ENCODE measurements at regions not wholly inside any gene's neighbourhood (a gene's known extent, or its start where the extent isn't known, plus 50 kb on each side); places are given as distances from the start of the nearest gene placed in this dataset.

DNA sequence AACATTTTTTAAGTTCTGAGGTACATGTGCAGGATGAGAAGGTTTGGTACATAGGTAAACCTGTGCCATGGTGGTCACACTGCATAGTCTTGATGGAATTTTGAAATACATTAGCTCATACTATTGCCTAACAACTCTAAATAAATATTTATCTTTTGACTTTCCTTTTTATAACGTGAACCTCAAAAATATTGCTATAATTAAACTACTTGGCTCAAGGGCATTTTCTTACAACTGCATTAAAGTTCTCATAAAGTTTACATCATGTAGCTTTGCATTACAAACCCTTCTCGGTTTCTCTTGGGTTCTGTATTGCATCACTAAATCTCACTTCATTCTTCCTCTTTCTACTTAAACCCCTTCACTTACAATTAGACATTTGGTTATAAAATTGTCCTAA, 636.0 kb upstream of the PTCHD4 start:
- no peak for DNase-seq
- Histone ChIP-seq H3K9me3 (ENCODE audit: control insufficient read depth, low read length) (no peaks in the 10 kb centered on the region), H3K27ac (ENCODE audit: low read depth in 1 of 2, low read length in 2 of 2) (no peak overlapping the region), H3K4me1 (ENCODE audit: control insufficient read depth in 1 of 2, insufficient read depth in 2 of 2, low read length in 2 of 2) (no peaks in the 10 kb centered on the region), H3K27me3 (ENCODE audit: control insufficient read depth in 1 of 2, insufficient read depth in 2 of 2, low read length in 1 of 2) (no peaks in the 10 kb centered on the region), H3K4me3 (ENCODE audit: low read length in 2 of 2) (no peak overlapping the region), H3K36me3 (ENCODE audit: control insufficient read depth in 1 of 2, insufficient read depth in 2 of 2, low read length in 1 of 2) (no peaks in the 10 kb centered on the region)
- WGBS, 2 donors, result 17 to 22% methylated on average over 2 of the region's 2 CpGs
- ATAC-seq (ENCODE audit: low FRiP score), result no peak
- intact Hi-C loops (cut with DNase I), result no loop called here

DNA sequence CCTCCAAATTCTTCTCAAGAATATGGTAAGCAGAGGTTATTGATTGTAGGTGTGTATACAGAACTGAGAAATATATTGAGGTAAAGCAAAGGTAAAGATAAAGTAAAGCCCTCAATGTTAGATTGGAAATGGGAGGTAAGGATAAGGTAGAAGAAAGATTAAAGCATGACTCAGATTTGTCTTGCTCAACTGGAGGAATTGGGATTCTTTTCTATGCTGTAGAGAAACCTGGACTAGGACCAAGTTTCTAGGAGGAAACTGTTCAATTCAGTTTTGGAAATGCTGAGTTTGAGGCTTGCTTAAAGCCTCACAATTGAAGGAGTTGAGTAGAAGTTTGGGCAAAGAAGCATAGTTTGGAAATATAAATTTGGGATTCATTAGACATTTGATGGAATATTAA, 634.0 kb upstream of the PTCHD4 start:
- Histone ChIP-seq H3K4me3 (ENCODE audit: low read length in 2 of 2) (no peak overlapping the region), H3K27ac (ENCODE audit: low read depth in 1 of 2, low read length in 2 of 2) (no peak overlapping the region), H3K4me1 (ENCODE audit: control insufficient read depth in 1 of 2, insufficient read depth in 2 of 2, low read length in 2 of 2) (no peaks in the 10 kb centered on the region), H3K9me3 (ENCODE audit: control insufficient read depth, low read length) (no peaks in the 10 kb centered on the region), H3K36me3 (ENCODE audit: control insufficient read depth in 1 of 2, insufficient read depth in 2 of 2, low read length in 1 of 2) (no peaks in the 10 kb centered on the region), H3K27me3 (ENCODE audit: control insufficient read depth in 1 of 2, insufficient read depth in 2 of 2, low read length in 1 of 2) (no peaks in the 10 kb centered on the region)
- DNase-seq (no peak), ATAC-seq (ENCODE audit: low FRiP score) (no peak)
- intact Hi-C loops (cut with DNase I), result no loop called here

DNA sequence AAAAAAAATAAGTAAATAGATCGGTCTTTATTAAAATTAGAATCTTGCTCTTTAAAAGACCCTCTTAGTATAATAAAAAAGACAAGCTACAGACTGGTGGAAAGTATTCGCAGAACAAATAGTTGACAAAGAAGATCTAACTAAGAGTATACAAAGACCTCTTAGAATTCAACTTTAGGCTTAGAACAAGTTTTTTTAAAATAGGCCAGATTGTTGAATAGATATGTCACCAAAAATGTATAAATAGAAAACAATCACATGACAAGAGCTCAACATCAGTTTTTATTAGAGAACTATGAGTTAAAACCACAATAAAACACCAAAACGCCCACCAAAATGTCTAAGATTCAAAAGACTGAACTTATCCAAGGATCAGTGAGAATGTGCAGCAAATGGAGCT, 632.7 kb upstream of the PTCHD4 start:
- no peak overlapping the region for H3K27ac ChIP-seq (ENCODE audit: low read depth in 1 of 2, low read length in 2 of 2)
- WGBS, 2 donors, result 73 to 78% methylated on average over 3 of the region's 3 CpGs
- intact Hi-C loops (cut with DNase I), result no loop called here
- no peaks in the 10 kb centered on the region for H3K4me1 ChIP-seq (ENCODE audit: control insufficient read depth in 1 of 2, insufficient read depth in 2 of 2, low read length in 2 of 2)
- H3K36me3 ChIP-seq (ENCODE audit: control insufficient read depth in 1 of 2, insufficient read depth in 2 of 2, low read length in 1 of 2), result no peaks in the 10 kb centered on the region
- ATAC-seq (ENCODE audit: low FRiP score) (no peak), DNase-seq (no peak)
- H3K9me3 ChIP-seq (ENCODE audit: control insufficient read depth, low read length), result no peaks in the 10 kb centered on the region
- H3K27me3 ChIP-seq (ENCODE audit: control insufficient read depth in 1 of 2, insufficient read depth in 2 of 2, low read length in 1 of 2), result no peaks in the 10 kb centered on the region
- no peak overlapping the region for H3K4me3 ChIP-seq (ENCODE audit: low read length in 2 of 2)

DNA sequence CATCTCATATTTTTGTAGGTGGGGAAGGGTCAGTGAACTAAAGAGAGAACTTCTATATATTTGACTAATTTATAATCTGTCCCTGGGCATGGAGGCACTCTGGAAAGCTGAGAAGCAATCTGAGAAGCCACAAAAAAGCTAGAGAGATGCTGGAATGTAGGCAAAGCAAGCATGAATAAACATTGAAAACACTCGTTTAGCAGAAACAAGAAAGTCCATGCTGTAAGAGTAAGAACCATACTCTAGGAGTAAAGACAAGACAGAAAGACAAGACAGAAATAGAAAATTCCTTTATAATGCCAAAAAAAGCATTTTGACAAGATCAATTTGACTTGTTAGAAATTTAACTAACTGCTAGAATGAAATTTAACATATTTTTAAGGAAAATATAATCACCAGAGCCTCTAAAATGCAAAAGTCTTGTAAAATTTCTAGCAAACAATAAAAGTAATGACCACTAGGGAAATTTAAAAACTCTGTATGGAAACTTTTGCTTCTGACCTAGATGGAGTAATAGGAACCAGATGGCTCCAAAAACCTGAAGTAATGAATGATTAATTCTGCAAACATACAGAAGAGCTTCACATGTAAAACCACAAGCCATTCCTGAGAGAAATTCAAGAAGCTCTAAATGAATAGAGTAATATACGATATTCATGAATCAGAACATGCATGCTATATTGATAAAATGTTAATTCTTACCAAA, 625.7 kb upstream of the PTCHD4 start:
- Histone ChIP-seq H3K27me3 (ENCODE audit: control insufficient read depth in 1 of 2, insufficient read depth in 2 of 2, low read length in 1 of 2) (no peaks in the 10 kb centered on the region), H3K4me1 (ENCODE audit: control insufficient read depth in 1 of 2, insufficient read depth in 2 of 2, low read length in 2 of 2) (no peaks in the 10 kb centered on the region), H3K27ac (ENCODE audit: low read depth in 1 of 2, low read length in 2 of 2) (no peak overlapping the region), H3K9me3 (ENCODE audit: control insufficient read depth, low read length) (no peaks in the 10 kb centered on the region), H3K36me3 (ENCODE audit: control insufficient read depth in 1 of 2, insufficient read depth in 2 of 2, low read length in 1 of 2) (no peaks in the 10 kb centered on the region), H3K4me3 (ENCODE audit: low read length in 2 of 2) (no peak overlapping the region)
- ATAC-seq (ENCODE audit: low FRiP score) (no peak), DNase-seq (no peak)
- intact Hi-C loops (cut with DNase I), result loop anchor here in 1 of 2 donors (5.0 kb wide), 1 partner anchor 64 kb away; no protein-coding TSS in a partner anchor
- 31 to 44% methylated on average over 2 of the region's 2 CpGs for WGBS, 2 donors

GRCh38 chr6:48735846-48736245, 624.8 kb upstream of the PTCHD4 start:
- intact Hi-C loops (cut with DNase I), result loop anchor here in 1 of 2 donors (5.0 kb wide), 1 partner anchor 64 kb away; no protein-coding TSS in a partner anchor
- H3K27ac ChIP-seq (ENCODE audit: low read depth in 1 of 2, low read length in 2 of 2), result no peak overlapping the region
- 27 to 34% methylated on average over 1 of the region's 1 CpG for WGBS, 2 donors
- no peaks in the 10 kb centered on the region for H3K27me3 ChIP-seq (ENCODE audit: control insufficient read depth in 1 of 2, insufficient read depth in 2 of 2, low read length in 1 of 2)
- H3K4me1 ChIP-seq (ENCODE audit: control insufficient read depth in 1 of 2, insufficient read depth in 2 of 2, low read length in 2 of 2), result no peaks in the 10 kb centered on the region
- H3K4me3 ChIP-seq (ENCODE audit: low read length in 2 of 2), result no peak overlapping the region
- no peaks in the 10 kb centered on the region for H3K9me3 ChIP-seq (ENCODE audit: control insufficient read depth, low read length)
- no peaks in the 10 kb centered on the region for H3K36me3 ChIP-seq (ENCODE audit: control insufficient read depth in 1 of 2, insufficient read depth in 2 of 2, low read length in 1 of 2)
- no peak for ATAC-seq (ENCODE audit: low FRiP score)
- no peak for DNase-seq

- DNase-seq (no peak), ATAC-seq (ENCODE audit: low FRiP score) (no peak)
- Histone ChIP-seq H3K4me1 (ENCODE audit: control insufficient read depth in 1 of 2, insufficient read depth in 2 of 2, low read length in 2 of 2) (no peaks in the 10 kb centered on the region), H3K4me3 (ENCODE audit: low read length in 2 of 2) (no peak overlapping the region), H3K27ac (ENCODE audit: low read depth in 1 of 2, low read length in 2 of 2) (no peak overlapping the region), H3K9me3 (ENCODE audit: control insufficient read depth, low read length) (peaks cover 2% of the 10 kb centered on the region), H3K27me3 (ENCODE audit: control insufficient read depth in 1 of 2, insufficient read depth in 2 of 2, low read length in 1 of 2) (no peaks in the 10 kb centered on the region), H3K36me3 (ENCODE audit: control insufficient read depth in 1 of 2, insufficient read depth in 2 of 2, low read length in 1 of 2) (no peaks in the 10 kb centered on the region)
- WGBS, 2 donors, result 21 to 24% methylated on average over 1 of the region's 1 CpG
- intact Hi-C loops (cut with DNase I), result no loop called here
Observed at GRCh38 chr6:48733581-48733980, 622.6 kb upstream of the PTCHD4 start.

GRCh38 chr6:48714699-48715098, 603.7 kb upstream of the PTCHD4 start:
- Histone ChIP-seq H3K36me3 (ENCODE audit: control insufficient read depth in 1 of 2, insufficient read depth in 2 of 2, low read length in 1 of 2) (no peaks in the 10 kb centered on the region), H3K4me3 (ENCODE audit: low read length in 2 of 2) (no peak overlapping the region), H3K9me3 (ENCODE audit: control insufficient read depth, low read length) (no peaks in the 10 kb centered on the region), H3K4me1 (ENCODE audit: control insufficient read depth in 1 of 2, insufficient read depth in 2 of 2, low read length in 2 of 2) (no peaks in the 10 kb centered on the region), H3K27me3 (ENCODE audit: control insufficient read depth in 1 of 2, insufficient read depth in 2 of 2, low read length in 1 of 2) (no peaks in the 10 kb centered on the region), H3K27ac (ENCODE audit: low read depth in 1 of 2, low read length in 2 of 2) (no peak overlapping the region)
- intact Hi-C loops (cut with DNase I), result no loop called here
- DNase-seq (no peak), ATAC-seq (ENCODE audit: low FRiP score) (no peak)
- WGBS, 2 donors, result 40 to 46% methylated on average over 2 of the region's 2 CpGs

DNA sequence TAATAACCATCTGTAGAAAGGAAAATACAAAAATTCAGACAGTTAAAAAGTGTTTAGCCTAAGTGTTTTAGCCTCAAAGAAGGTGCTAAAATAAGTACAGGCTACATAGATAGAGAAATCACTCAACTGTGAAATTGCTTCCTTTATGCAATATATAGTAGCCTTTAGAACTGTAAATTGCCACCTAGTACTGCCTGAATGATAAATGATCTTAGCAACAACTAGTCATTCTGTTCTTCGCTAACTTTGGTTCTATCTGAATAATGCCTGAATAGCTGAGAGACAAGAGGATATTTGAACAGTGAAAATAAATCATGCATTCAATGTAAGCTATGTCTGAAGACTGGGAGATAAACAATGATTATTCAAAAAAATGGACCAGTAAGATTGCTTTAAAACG, 603.3 kb upstream of the PTCHD4 start:
- WGBS, 2 donors, result 10 to 17% methylated on average over 2 of the region's 2 CpGs
- Histone ChIP-seq H3K27ac (ENCODE audit: low read depth in 1 of 2, low read length in 2 of 2) (no peak overlapping the region), H3K9me3 (ENCODE audit: control insufficient read depth, low read length) (no peaks in the 10 kb centered on the region), H3K36me3 (ENCODE audit: control insufficient read depth in 1 of 2, insufficient read depth in 2 of 2, low read length in 1 of 2) (no peaks in the 10 kb centered on the region), H3K4me3 (ENCODE audit: low read length in 2 of 2) (no peak overlapping the region), H3K27me3 (ENCODE audit: control insufficient read depth in 1 of 2, insufficient read depth in 2 of 2, low read length in 1 of 2) (no peaks in the 10 kb centered on the region), H3K4me1 (ENCODE audit: control insufficient read depth in 1 of 2, insufficient read depth in 2 of 2, low read length in 2 of 2) (no peaks in the 10 kb centered on the region)
- intact Hi-C loops (cut with DNase I), result no loop called here
- no peak for DNase-seq
- no peak for ATAC-seq (ENCODE audit: low FRiP score)

DNA sequence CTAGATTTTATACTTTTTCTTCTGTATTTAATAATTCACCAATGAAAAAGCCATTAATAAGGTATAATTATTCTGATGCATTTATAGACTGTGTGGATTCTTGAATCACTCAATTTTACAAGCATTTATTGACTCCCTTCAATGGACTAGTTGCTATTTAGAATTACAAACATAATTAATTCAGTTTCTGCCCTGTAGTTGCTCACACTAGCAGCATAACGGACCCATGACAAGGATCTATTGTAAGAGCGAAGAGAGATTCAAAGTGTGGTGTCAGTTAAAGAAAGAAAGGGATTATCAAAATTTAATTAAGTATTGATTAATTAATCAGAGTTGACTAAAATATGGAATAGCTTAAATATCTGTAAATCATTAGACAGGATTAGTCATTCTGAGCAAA, 602.6 kb upstream of the PTCHD4 start:
- Histone ChIP-seq H3K27me3 (ENCODE audit: control insufficient read depth in 1 of 2, insufficient read depth in 2 of 2, low read length in 1 of 2) (no peaks in the 10 kb centered on the region), H3K4me3 (ENCODE audit: low read length in 2 of 2) (no peak overlapping the region), H3K9me3 (ENCODE audit: control insufficient read depth, low read length) (no peaks in the 10 kb centered on the region), H3K27ac (ENCODE audit: low read depth in 1 of 2, low read length in 2 of 2) (no peak overlapping the region), H3K36me3 (ENCODE audit: control insufficient read depth in 1 of 2, insufficient read depth in 2 of 2, low read length in 1 of 2) (no peaks in the 10 kb centered on the region), H3K4me1 (ENCODE audit: control insufficient read depth in 1 of 2, insufficient read depth in 2 of 2, low read length in 2 of 2) (no peaks in the 10 kb centered on the region)
- intact Hi-C loops (cut with DNase I), result no loop called here
- DNase-seq (no peak), ATAC-seq (ENCODE audit: low FRiP score) (no peak)
- WGBS, 2 donors, result 82 to 90% methylated on average over 2 of the region's 2 CpGs
